ENCODE measurements at regions not wholly inside any gene's neighbourhood (a gene's known extent, or its start where the extent isn't known, plus 50 kb on each side); places are given as distances from the start of the nearest gene placed in this dataset.
"Not testable (repeated sequence)": the region's sequence is repeated elsewhere in the genome, so short reads cannot be mapped to it uniquely, and the experiment has no call there.

GRCh38 chrX:15114743-15115566 lies 154.9 kb downstream of the ASB9 start:
- no peak for DNase-seq

GRCh38 chrX:15107367-15107988 lies 162.4 kb downstream of the ASB9 start:
- no peak for DNase-seq

GRCh38 chrX:15098505-15098904 lies 171.4 kb downstream of the ASB9 start:
- no peak for DNase-seq

- DNase-seq, result no peak
Observed at GRCh38 chrX:15087747-15088146, 182.1 kb downstream of the ASB9 start.

GRCh38 chrX:15073313-15073712 lies 196.6 kb downstream of the ASB9 start:
- no peak for DNase-seq

- DNase-seq, result no peak
Observed at GRCh38 chrX:15072880-15073279, 197.0 kb downstream of the ASB9 start.

- DNase-seq, result no peak
Observed at GRCh38 chrX:15072259-15072658, 197.6 kb downstream of the ASB9 start.

- no peak for DNase-seq
Observed at GRCh38 chrX:15059474-15059873, 186.3 kb downstream of the MOSPD2 start.

GRCh38 chrX:15056044-15056443 lies 182.8 kb downstream of the MOSPD2 start:
- no peak for DNase-seq

- DNase-seq, result no peak
Observed at GRCh38 chrX:15055146-15055930, 182.1 kb downstream of the MOSPD2 start.

- no peak for DNase-seq
Observed at GRCh38 chrX:15050395-15050794, 177.2 kb downstream of the MOSPD2 start.

- no peak for DNase-seq
Observed at GRCh38 chrX:15043538-15043937, 170.3 kb downstream of the MOSPD2 start.

- DNase-seq, result no peak
Observed at GRCh38 chrX:15033917-15034316, 160.7 kb downstream of the MOSPD2 start.

- no peak for DNase-seq
Observed at GRCh38 chrX:15017491-15017890, 144.3 kb downstream of the MOSPD2 start.

- no peak for DNase-seq
Observed at GRCh38 chrX:15016051-15016450, 142.8 kb downstream of the MOSPD2 start.

- no peak for DNase-seq
Observed at GRCh38 chrX:15014281-15014680, 141.1 kb downstream of the MOSPD2 start.

- no peak for DNase-seq
Observed at GRCh38 chrX:15013461-15013860, 140.2 kb downstream of the MOSPD2 start.

GRCh38 chrX:14997271-14997670 lies 124.0 kb downstream of the MOSPD2 start:
- no peak for DNase-seq

GRCh38 chrX:14984425-14984824 lies 111.2 kb downstream of the MOSPD2 start:
- not testable (repeated sequence) for DNase-seq
